Esophagus muscularis mucosa (tissue), 4 donors: ENCODE measurements at regions not wholly inside any gene's neighbourhood (a gene's known extent, or its start where the extent isn't known, plus 50 kb on each side); places are given as distances from the start of the nearest gene placed in this dataset.

Experiments used
- DNase-seq: peaks from one replicate; pipeline ENCODE4 v3.0.0-alpha.2; 2017; ENCODE audit errors: extremely low spot score
- H3K27ac ChIP-seq, 4 donors: fragments of 200-600 bp; sonication (generic); replicated peaks in 1 of 4; 1 replicate in 3 of 4; 2 replicates in 1 of 4; pipeline ENCODE4 v1.5.1; 2016 to 2019; ENCODE audit warnings: mild to moderate bottlenecking in 1 of 4
- H3K27me3 ChIP-seq, 4 donors: fragments of 200-600 bp; sonication (generic); one replicate each; pipeline versions ENCODE4 v1.5.1 to v1.6.0; 2016 to 2019
- H3K36me3 ChIP-seq, 4 donors: fragments of 200-600 bp; sonication (generic); one replicate each; pipeline ENCODE4 v1.5.1; 2016 to 2019
- H3K4me1 ChIP-seq, 4 donors: fragments of 200-600 bp; sonication (generic); one replicate each; pipeline ENCODE4 v1.5.1; 2016 to 2019
- H3K4me3 ChIP-seq, 4 donors: fragments of 200-600 bp; sonication (generic); 1 replicate in 2 of 4; 2 replicates in 2 of 4; pipeline ENCODE4 v1.5.1; 2016 to 2019; ENCODE audit warnings: mild to moderate bottlenecking in 4 of 4, moderate library complexity in 1 of 4
- H3K9me3 ChIP-seq, 4 donors: fragments of 200-600 bp; sonication (generic); 1 replicate in 3 of 4; 2 replicates in 1 of 4; pipeline ENCODE4 v1.5.1; 2016 to 2019
- CTCF ChIP-seq, 3 experiments: fragments of 200-600 bp in 2 of 3; fragments of 450-650 bp in 1 of 3; sonication (generic) in 2 of 3; IDR thresholded peaks; one replicate each; pipeline ENCODE4 v1.5.1; 2017 to 2019; ENCODE audit warnings: antibody characterized with exemption in 3 of 3, mild to moderate bottlenecking in 2 of 3, moderate library complexity in 1 of 3
- EP300 ChIP-seq: sonication (generic); formaldehyde crosslinking; IDR thresholded peaks from one replicate; pipeline ENCODE4 v1.6.1; 2017; ENCODE audit warnings: antibody characterized with exemption
- POLR2A ChIP-seq: fragments of 450-650 bp; IDR thresholded peaks from one replicate; pipeline ENCODE4 v1.6.1; 2017; ENCODE audit warnings: antibody characterized with exemption, moderate library complexity, mild to moderate bottlenecking, low read depth
- POLR2AphosphoS5 ChIP-seq, 2 donors: sonication (generic); formaldehyde crosslinking; IDR thresholded peaks; one replicate each; pipeline ENCODE4 v1.6.1; 2017; ENCODE audit warnings: antibody characterized with exemption in 2 of 2
- WGBS: methylation state at CpG from one replicate; pipeline ENCODE4 v1.1.5; 2018; 5-methylcytosine and 5-hydroxymethylcytosine counted together
- intact Hi-C: fragments of 100-400 bp; cut with DNase I; formaldehyde crosslinking; loops from one replicate; pipeline ENCODE4 v1.15.1; 2023

GRCh38 chr4:170750519-170750918 is 660.8 kb upstream of the AADAT start:
- H3K36me3 ChIP-seq = no peaks in the 10 kb centered on the region
- TF ChIP-seq EP300 (no peak), CTCF (IDR thresholded peaks at IDR 0.05) (no peak), POLR2A (no peak), POLR2AphosphoS5 (IDR thresholded peaks at IDR 0.05) (no peak)
- peaks cover 0 to 5% (median 0%) of the 10 kb centered on the region in 4 donors for H3K9me3 ChIP-seq
- no peaks in the 10 kb centered on the region for H3K4me1 ChIP-seq
- intact Hi-C loops = no loop called here
- WGBS = 78% methylated on average over 5 of the region's 5 CpGs
- no peaks in the 10 kb centered on the region for H3K27me3 ChIP-seq
- no peak overlapping the region for H3K27ac ChIP-seq
- no peak for DNase-seq
- no peak overlapping the region for H3K4me3 ChIP-seq

- WGBS = 60% methylated on average over 2 of the region's 2 CpGs
- intact Hi-C loops = no loop called here
- H3K4me3 ChIP-seq = no peak overlapping the region
- no peak for TF ChIP-seq POLR2AphosphoS5 (IDR thresholded peaks at IDR 0.05)
- no peak for TF ChIP-seq POLR2A
- TF ChIP-seq CTCF (IDR thresholded peaks at IDR 0.05) = no peak
- TF ChIP-seq EP300 = no peak
- H3K9me3 ChIP-seq = peaks cover 0 to 1% (median 0%) of the 10 kb centered on the region in 4 donors
- H3K27me3 ChIP-seq = no peaks in the 10 kb centered on the region
- no peak for DNase-seq
- no peaks in the 10 kb centered on the region for H3K4me1 ChIP-seq
- no peaks in the 10 kb centered on the region for H3K36me3 ChIP-seq
- no peak overlapping the region for H3K27ac ChIP-seq
These were observed 659.2 kb upstream of the AADAT start for GRCh38 chr4:170748975-170749374.

GRCh38 chr4:170743633-170744032 is 653.9 kb upstream of the AADAT start:
- intact Hi-C loops = no loop called here
- TF ChIP-seq CTCF (IDR thresholded peaks at IDR 0.05) = no peak
- WGBS = 89% methylated on average over 13 of the region's 13 CpGs

GRCh38 chr4:170741856-170742255 is 652.1 kb upstream of the AADAT start:
- Histone ChIP-seq H3K36me3 (no peaks in the 10 kb centered on the region), H3K9me3 (no peaks in the 10 kb centered on the region), H3K4me3 (no peak overlapping the region), H3K27me3 (no peaks in the 10 kb centered on the region), H3K4me1 (no peaks in the 10 kb centered on the region), H3K27ac (no peak overlapping the region)
- DNase-seq = no peak
- WGBS = 85% methylated on average over 4 of the region's 4 CpGs
- intact Hi-C loops = no loop called here
- TF ChIP-seq POLR2A (no peak), CTCF (IDR thresholded peaks at IDR 0.05) (no peak), POLR2AphosphoS5 (IDR thresholded peaks at IDR 0.05) (no peak), EP300 (no peak)

More at GRCh38 chr4:170743633-170744032, 653.9 kb upstream of the AADAT start:
- H3K27me3 ChIP-seq = no peaks in the 10 kb centered on the region
- H3K27ac ChIP-seq = no peak overlapping the region
- no peaks in the 10 kb centered on the region for H3K36me3 ChIP-seq
- no peaks in the 10 kb centered on the region for H3K4me1 ChIP-seq
- no peak overlapping the region for H3K4me3 ChIP-seq
- no peaks in the 10 kb centered on the region for H3K9me3 ChIP-seq
- no peak for DNase-seq

GRCh38 chr4:170736710-170737109 is 647.0 kb upstream of the AADAT start:
- no peak for TF ChIP-seq POLR2AphosphoS5 (IDR thresholded peaks at IDR 0.05)
- TF ChIP-seq EP300 = no peak
- TF ChIP-seq POLR2A = no peak
- no peak for TF ChIP-seq CTCF (IDR thresholded peaks at IDR 0.05)
- H3K9me3 ChIP-seq = no peaks in the 10 kb centered on the region
- intact Hi-C loops = no loop called here
- no peak for DNase-seq
- no peaks in the 10 kb centered on the region for H3K27me3 ChIP-seq
- H3K4me3 ChIP-seq = no peak overlapping the region
- H3K4me1 ChIP-seq = no peaks in the 10 kb centered on the region
- no peaks in the 10 kb centered on the region for H3K36me3 ChIP-seq
- no peak overlapping the region for H3K27ac ChIP-seq
